ENCODE measurements at regions not wholly inside any gene's neighbourhood (a gene's known extent, or its start where the extent isn't known, plus 50 kb on each side); places are given as distances from the start of the nearest gene placed in this dataset.
"Not testable (repeated sequence)": the region's sequence is repeated elsewhere in the genome, so short reads cannot be mapped to it uniquely, and the experiment has no call there.

DNA sequence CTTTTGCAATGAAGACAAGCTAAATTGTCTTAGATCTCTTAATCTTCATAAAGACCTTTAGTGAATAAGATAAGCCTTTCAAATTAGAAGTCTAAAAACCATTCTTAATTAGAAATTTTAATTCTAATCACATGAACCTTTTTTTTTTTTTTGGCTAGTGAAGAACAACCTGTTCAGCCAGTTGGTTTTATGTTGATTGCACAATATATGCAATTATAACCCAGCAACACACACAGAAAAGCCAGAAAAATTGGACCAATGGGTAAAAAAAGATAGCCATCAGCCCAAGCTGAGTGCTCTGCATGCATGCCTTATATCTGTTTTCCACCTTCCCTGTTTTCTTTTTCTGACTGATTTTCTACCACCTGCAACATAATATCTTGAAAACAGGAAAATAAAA is 252.2 kb downstream of the SYT10 start:
- DNase-seq = no peak

DNA sequence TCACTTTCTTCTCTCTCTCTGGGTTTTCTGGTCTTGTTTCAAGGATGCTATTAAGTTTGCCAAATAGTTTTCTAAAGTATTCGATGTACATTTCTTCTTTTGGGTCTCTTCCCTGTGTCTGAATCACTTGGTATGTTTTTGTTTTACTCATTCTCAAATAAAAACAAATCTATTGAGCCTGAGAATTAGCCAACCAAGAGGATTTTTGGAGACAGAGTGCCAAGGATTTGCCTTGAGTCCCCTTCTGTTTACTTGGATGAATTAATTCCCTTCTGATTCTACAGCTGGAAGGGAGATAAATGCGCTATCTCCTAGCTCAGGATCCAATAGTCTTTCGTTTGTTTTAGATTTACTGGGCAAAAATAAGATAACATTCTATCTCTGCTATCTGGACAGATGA is 255.5 kb downstream of the SYT10 start:
- no peak for DNase-seq

DNA sequence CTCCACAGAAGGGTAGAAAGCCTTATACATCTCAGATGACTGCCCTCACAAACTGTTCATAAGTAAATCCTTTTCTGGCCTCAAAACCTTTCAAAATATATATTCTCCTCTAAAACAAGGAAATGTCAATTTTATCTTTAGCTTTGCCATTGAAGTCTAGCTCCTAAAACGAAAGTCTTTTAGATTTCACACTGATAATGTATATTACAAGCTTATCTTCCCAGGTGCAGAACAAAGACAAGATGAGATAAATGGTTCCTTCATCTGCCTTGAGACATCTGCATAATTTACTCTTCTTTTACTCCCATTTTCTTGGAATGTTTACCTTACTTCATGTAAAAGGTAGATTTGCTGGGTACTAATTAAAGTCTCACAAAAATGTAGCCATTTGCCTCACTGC is 257.1 kb downstream of the SYT10 start:
- DNase-seq = no peak

DNA sequence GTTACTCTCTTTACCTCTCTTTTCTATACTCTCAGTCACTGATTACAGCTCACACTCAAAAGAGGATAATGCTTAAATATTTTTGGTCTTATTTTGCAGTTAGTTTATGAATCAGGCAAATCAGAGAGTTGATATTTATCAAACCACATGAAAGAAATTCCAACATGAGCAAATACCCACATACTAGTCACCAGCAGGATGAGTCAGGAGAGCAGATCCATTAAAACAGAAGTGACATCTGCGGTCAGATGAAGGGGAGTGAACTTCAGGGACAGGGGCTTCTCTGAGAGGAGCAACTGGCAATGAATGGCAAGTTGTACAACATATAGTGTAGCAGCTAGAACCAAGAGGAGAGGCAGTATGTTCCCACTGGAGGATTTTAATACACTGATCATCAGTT is 258.7 kb downstream of the SYT10 start:
- no peak for DNase-seq

DNA sequence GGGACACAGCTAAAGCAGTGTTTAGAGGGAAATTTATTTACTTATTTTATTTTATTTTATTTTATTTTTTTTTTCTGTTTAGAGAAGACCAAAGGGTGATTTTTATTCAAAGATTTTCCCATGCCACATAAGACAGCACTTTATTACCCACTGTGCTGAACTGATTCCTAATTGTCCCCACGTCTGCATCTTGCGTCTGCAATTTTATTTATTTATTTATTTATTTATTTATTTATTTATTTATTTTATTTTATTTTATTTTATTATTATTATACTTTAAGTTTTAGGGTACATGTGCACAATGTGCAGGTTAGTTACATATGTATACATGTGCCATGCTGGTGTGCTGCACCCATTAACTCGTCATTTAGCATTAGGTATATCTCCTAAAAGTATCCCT is 269.7 kb upstream of the PKP2 start:
- DNase-seq = not testable (repeated sequence)

DNA sequence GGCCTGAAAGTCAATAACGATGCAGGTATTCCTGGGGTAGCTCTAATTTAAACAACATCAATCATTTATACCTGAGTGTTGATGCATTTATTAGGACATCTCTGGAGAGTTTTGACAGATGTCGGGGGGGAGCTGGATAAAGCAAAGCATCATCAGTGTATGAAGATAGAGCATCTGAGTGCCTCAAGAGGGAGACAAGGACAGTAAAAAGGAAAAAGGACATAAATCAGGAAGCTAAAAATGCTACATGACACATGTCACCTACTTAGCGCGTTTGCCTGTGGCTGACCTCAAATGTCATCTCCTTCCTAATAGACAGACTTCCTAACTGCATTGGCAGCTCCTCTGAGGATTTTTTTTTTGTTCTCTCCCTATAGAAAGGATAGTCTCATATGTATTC is 259.5 kb upstream of the PKP2 start:
- no peak for DNase-seq

DNA sequence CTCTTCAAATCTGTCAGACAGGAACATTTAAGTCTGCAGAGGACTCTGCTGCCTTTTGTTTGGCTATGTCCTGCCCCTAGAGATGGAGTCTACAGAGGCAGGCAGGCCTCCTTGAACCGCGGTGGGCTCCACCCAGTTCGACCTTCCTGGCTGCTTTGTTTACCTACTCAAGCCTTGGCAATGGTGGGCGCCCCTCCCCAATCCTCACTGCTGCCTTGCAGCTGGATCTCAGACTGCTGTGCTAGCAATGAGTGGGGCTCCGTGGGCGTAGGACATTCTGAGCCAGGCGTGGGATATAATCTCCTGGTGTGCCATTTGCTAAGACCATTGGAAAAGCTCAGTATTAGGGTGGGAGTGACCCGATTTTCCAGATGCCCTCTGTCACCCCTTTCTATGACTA is 250.7 kb upstream of the PKP2 start:
- not testable (repeated sequence) for DNase-seq

DNA sequence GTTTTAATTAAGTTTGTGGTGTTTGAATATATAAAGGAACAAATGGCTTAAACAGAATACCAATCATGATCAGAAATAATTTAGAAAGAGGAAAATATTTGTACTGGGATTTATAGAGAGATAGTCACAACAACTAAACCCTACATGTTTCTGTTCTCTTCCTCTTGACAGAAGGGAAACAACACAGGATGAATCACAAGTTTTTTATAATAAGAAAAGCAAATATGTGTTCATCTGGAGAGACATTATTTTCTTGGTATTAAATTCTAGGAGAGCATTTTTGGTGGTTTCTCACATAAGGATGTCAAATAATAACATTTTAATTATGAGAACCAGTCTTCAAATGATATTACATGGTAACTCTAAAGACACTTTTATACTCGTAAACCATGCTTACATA is 232.9 kb upstream of the PKP2 start:
- no peak for DNase-seq

DNA sequence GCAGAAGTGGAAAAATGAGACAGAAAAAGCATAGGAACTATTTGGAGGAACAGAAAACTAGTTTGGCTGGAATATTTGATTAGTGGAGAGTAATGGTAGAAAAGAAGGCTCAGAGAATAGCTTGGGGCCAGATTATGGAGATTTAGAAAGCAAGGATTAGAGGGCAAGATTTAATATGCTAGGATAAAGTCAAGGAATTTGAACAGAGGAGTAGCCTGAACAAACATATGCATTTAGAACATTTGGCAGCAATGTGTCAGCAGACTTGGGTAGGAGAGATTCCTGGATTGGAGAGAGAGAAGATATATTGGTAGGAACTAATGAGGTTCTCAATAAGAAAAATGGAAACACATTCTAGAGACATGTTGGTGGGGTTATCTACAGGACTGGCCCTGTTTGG is 229.2 kb upstream of the PKP2 start:
- no peak for DNase-seq

DNA sequence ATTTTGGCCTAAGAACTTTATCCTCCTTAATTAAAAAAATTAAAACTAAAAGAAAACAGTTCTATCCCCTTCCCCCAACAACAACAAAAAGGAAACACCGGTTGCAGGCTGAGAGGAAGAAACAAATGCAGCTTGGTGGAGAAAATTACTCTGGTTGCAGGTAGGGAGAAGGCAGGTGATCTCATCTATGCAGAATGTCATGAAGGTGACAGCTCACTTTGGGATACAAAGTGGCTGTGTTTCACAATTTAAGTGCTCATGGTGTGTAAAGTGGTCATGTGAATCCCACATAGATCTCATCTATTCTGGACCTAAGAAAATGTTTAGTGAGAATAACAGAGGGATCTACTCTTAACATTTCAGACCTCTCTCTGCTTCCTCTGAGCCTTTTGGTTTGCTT is 219.7 kb upstream of the PKP2 start:
- no peak for DNase-seq

DNA sequence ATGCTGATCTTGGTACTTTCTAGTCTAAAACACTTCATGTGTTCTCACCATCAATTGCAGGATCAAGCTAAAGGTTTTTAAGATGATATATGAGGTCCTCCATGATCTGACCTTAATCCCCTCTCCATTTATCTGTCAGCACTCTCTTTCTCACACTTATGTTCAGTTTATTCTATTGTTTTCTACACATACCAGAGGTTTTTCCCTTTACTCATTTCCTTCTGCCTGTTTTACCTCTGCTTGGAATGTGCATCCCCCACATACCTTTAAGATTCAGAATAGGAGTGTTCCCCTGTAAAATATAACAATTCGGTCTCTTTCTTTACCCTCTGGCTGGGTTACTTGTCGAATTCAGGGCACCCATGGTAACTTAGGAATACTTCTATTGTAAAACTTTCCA is 219.1 kb upstream of the PKP2 start:
- no peak for DNase-seq

DNA sequence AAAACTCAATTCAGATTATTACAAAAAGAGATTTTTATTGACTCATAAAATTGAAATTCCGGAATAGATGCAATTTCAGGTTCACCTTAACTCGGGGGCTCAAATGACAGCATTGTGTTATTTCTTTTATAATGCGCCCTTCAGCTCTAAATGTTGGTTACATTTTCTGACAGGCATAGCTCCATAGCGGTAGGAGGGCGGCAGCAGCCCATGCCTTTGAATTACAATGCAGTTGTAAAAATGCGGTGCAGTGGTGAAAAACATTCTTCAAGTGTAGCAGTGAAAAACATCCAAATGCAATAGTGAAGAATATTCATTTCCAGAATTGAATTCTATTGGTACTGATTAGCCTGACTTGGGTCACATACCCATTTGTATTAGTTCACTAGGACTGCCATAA is 215.3 kb upstream of the PKP2 start:
- DNase-seq = no peak

DNA sequence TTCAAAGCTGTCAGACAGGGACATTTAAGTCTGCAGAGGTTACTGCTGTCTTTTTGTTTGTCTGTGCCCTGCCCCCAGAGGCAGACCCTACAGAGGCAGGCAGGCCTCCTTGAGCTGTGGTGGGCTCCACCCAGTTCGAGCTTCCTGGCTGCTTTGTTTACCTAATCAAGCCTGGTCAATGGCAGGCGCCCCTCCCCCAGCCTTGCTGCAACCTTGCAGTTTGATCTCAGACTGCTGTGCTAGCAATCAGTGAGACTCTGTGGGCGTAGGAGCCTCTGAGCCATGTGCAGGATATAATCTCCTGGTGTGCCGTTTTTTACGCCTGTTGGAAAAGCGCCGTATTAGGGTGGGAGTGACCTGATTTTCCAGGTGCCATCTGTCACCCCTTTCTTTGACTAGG is 211.2 kb upstream of the PKP2 start:
- not testable (repeated sequence) for DNase-seq

DNA sequence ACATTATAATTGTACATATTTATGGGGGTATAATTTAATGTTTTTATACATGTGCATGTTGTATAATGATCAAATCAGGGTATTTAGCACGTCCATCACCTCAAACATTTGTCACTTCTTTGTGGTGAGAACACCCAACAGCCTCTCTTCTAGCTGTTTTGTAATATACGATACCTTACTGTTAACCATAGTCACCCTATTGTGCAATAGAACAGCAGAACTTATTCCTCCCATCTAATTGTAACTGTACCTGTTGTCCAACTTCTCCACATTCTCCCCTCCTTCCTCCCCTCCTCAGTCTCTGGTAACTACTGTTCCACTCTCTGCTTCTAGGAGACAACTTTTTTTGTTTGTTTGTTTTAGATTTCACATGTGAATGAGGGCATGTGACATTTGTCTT is 197.0 kb upstream of the PKP2 start:
- DNase-seq = no peak

DNA sequence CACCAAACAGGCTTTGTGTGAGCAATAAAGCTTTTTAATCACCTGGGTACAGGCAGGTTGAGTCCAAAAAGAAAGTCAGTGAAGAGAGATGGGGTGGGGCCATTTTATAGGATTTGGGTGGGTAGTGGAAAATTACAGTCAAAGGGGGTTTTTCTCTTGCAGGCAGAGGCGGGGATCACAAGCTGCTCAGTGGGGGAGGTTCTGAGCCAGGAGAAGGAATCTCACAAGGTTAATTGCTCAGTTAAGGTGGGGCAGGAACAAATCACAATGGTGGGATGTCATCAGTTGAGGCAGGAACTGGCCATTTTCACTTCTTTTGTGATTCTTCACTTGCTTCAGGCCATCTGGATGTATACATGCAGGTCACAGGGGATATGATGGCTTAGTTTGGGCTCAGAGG is 191.3 kb upstream of the PKP2 start:
- not testable (repeated sequence) for DNase-seq

DNA sequence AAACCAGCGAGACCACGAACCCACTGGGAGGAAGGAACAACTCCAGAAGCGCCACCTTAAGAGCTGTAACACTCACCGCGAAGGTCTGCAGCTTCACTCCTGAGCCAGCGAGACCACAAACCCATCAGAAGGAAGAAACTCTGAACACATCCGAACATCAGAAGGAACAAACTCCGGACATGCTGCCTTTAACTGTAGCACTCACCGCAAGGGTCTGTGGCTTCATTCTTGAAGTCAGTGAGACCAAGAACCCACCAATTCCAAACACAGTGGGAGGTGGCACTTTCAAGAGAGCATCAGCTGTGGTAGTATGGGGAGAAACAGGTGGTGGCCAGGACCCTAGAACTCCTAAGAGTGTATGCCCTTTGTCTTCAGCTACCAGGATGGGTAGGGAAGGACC is 179.8 kb upstream of the PKP2 start:
- DNase-seq = not testable (repeated sequence)

DNA sequence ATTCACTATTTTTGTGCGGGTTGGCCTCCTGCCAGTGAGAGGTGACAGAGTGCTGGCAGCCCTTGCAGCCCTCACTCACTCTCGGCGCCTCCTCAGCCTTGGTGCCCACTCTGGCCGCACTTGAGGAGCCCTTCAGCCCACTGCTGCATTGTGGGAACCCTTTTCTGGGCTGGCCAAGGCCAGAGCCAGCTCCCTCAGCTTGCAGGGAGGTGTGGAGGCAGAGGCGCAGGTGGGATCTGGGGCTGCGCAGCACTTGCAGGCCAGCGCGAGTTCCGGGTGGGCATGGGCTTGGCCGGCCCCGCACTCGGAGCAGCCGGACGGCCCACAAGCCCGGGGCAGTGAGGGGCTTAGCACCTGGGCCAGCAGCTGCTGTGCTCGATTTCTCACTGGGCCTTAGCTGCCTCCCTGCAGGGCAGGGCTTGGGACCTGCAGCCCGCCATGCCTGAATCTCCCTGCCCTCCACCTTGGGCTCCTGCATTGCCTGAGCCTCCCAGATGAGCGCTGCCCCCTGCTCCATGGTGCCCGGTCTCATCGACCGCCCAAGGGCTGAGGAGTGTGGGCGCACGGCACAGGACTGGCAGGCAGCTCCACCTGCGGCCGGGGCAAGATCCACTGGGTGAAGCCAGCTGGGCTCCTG is 178.7 kb upstream of the PKP2 start:
- not testable (repeated sequence) for DNase-seq

DNA sequence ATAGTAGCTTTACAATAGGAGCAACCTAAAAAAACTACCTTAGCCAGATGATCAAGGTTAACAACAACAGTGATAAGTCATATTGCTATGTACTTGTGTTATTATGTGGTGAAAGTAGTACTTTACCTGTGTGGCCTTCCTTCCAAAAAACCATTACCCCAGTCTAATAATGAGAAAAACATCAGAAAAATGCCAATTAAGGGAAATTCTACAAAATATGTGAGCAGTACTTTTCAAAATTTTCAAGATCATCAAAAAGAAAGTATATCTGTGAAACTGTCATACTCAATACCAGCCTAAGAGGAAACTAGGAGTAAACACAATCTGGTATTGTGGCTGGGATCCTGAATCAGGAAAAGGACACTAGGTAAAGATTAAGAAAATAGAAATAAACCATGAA is 165.3 kb upstream of the PKP2 start:
- DNase-seq = no peak

DNA sequence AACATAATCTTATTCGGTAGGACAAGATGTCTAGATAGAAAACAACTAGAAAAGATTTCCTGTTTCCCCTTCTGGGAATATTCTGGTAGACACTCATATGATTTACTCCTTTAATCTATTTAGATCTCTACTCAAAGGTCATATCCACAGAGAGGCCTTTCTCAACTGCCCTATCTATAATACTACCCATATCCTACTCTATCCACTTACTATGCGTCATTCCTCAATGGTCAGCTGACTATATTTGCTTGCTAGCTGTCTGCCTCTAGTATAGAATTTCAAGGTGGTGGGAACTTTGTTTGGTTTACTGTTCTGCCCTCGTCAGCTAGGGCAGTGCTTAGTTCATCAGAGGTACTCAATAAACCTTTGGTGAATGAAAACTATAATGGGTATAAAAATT is 157.8 kb upstream of the PKP2 start:
- DNase-seq = no peak

DNA sequence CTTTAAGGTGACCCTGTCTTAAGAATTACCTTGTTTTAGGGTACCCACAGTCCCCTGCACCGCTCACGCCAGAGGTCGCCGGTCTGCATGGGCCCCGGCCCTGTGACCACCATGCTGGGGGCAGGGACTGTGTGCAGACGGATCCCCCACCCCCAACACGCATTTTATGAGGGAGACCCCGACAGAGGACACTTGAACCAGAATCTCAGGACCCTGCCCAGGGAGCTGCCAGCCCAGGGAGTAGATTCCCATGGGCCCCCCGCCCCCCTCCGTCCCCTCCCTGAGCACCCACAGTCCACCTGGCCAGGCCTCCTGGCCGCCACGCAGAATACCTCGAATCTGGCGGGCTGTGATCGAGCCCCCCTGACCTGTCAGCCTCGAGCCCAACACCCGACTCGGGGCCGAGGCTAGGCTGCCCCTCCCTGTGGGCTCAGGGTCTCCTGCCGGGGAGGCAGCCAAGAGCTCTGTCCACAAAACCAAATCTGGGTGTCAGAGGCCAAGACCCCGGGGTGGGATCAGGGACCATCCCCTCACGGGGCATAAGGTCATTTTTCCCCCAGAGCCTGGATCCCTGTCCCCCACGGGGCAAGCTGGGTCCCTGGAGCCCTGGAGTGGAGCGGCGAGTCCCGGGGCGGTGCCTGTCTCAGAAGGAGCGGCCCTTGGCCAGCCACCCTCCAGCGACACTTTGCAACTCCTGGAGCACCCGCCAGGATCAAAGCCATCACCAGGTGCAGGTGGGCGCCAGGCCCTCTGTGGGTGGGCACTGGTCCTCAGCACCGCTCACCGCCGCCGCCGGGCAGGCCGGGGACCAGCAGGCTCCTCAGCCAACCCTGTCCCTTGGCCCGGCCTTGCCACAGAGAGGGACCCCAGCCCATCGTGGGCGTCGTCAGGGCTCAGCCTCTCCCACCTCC is 155.8 kb upstream of the PKP2 start:
- no peak for DNase-seq

DNA sequence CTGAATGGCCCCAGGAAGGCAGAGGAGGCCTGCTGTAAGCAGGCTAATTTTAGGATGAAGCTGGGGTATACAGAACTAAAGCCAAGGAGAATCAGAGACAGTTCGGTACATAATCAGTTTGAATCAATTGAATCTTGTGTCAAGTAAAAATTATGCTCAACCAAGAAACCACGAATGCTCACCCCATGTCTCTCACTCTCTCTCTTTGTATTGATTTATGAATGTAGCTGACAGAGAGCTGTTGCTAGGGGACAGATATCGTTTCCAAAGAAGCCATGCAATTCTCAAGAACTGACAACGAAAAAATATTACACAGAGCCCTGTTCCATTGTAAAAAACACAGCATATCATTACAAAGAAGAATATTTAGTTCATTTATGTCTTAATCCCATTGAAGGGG is 151.1 kb upstream of the PKP2 start:
- no peak for DNase-seq

DNA sequence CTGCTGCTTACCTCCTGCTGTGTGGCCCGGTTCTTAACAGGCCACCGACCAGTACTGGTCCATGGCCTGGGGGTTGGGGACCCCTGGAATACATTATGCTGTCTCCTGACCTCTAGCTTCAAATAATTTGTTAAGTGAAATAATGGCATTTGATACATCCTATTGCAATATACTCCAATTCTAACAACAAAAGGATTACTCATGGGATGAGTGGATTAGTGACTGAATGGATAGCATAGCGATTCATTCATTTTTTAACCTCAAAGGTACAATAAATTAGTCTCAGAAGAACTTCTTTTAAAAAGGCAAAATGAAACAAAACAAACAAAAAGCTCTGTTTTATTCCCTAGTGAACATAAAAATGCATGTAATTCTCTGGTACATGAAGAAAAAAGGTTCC is 147.9 kb upstream of the PKP2 start:
- DNase-seq = no peak

DNA sequence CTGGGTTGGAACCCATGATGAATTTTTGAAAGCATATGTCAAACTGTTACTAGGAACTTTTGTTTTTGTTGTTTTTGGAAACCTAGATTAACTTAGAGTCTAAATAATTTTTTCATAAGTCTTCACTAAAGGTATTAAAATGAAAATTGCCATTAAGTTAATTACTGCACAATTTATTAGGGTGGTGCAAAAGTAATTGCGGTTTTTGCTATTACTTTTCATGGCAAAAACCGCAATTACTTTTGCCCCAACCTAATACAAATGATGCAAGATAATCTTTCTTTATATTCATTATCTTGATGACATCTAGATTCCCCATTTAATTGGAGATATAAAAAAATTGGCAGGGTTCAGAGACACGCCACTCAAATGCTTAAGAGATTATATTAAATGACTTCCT is 145.0 kb upstream of the PKP2 start:
- DNase-seq = no peak

DNA sequence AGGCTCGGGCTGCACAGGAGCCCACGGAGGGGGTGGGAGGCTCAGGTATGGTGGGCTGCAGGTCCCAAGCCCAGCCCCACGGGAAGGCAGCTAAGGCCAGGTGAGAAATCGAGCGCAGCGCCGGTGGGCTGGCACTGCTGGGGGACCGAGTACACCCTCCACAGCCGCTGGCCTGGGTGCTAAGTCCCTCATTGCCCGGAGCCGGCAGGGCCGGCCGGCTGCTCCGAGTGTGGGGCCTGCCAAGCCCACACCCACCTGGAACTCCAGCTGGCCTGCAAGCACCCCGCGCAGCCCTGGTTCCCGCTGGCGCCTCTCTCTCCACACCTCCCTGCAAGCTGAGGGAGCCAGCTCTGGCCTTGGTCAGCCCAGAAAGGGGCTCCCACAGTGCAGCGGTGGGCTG is 137.4 kb upstream of the PKP2 start:
- not testable (repeated sequence) for DNase-seq

DNA sequence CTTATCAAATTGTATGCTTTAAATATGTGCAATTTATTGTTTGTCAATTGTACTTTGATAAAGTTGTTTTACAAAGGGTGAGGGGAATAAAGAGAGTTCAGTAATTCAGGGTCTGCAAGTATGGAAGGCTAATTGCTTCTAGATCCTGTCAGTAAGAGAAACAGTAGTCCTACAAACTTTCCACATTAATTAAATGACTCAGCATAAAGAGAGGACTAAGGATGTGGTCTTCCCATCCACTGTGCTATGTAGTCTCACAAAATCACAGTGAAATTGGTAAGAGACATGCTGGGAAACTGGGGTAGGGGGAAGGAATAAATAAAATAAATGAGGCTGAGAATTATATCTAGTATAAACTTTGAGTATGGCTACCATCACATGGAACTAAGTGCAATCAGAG is 130.2 kb upstream of the PKP2 start:
- no peak for DNase-seq

Measured in HCEC 1CT (cell line).